ENCODE measurements at regions not wholly inside any gene's neighbourhood (a gene's known extent, or its start where the extent isn't known, plus 50 kb on each side); places are given as distances from the start of the nearest gene placed in this dataset.

- TF ChIP-seq EZH2 (IDR thresholded peaks at IDR 0.05; ENCODE audit: insufficient read depth, poor library complexity, severe bottlenecking) = no peak
- TF ChIP-seq EZH2phosphoT487 (IDR thresholded peaks at IDR 0.05; ENCODE audit: insufficient read depth, low read depth) = no peak
These were observed 62.9 kb downstream of the TMEM235 start for GRCh38 chr17:78294356-78294755.

All from GM23248 (cell line).